ENCODE measurements at regions not wholly inside any gene's neighbourhood (a gene's known extent, or its start where the extent isn't known, plus 50 kb on each side); places are given as distances from the start of the nearest gene placed in this dataset.

DNA sequence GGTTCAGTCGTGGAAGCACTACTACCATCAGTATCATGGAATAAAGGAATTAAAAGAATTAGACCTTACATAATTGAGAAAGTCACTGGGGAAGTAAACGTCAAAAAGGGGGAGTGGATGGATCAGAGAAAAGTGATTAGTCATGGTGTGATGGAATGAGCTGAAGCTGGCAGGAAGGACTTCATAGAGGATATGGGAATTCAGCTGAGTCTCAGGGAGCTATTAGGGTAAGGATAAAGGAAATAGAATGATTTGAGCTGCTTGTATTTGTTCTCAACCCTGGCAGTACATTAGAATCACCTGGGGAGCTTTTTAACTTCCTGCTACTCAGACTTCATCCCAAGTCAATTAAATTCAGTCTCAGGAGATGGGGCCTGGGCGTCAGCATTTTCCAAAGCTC is 53.4 kb upstream of the SETBP1 start:
- TF ChIP-seq POLR2AphosphoS5 (IDR thresholded peaks at IDR 0.05) (no peak), CTCF (IDR thresholded peaks at IDR 0.05) (no peak)
